Lower lobe of right lung (tissue), 2 donors: ENCODE measurements at regions not wholly inside any gene's neighbourhood (a gene's known extent, or its start where the extent isn't known, plus 50 kb on each side); places are given as distances from the start of the nearest gene placed in this dataset.

ENCODE experiments used
- ATAC-seq, 2 donors: fragments of 200-7000 bp; cut with Tn5 transposase; one replicate each; pipeline ENCODE4 v1.9.1; 2020 to 2022; ENCODE audit warnings: mild to moderate bottlenecking in 2 of 2, moderate library complexity in 2 of 2
- DNase-seq: peaks from one replicate; pipeline ENCODE4 v3.0.0-alpha.2; 2020
- H3K27ac ChIP-seq: fragments of 200-600 bp; one replicate; pipeline ENCODE4 v1.8.0; 2022
- H3K27me3 ChIP-seq: fragments of 200-600 bp; one replicate; pipeline ENCODE4 v1.8.0; 2022; ENCODE audit warnings: low read depth
- H3K36me3 ChIP-seq: fragments of 200-600 bp; one replicate; pipeline ENCODE4 v1.8.0; 2022; ENCODE audit warnings: mild to moderate bottlenecking
- H3K4me1 ChIP-seq: fragments of 200-600 bp; one replicate; pipeline ENCODE4 v1.8.0; 2022
- H3K4me3 ChIP-seq: fragments of 200-600 bp; one replicate; pipeline ENCODE4 v1.8.0; 2022; ENCODE audit warnings: mild to moderate bottlenecking
- H3K9me3 ChIP-seq: fragments of 200-600 bp; one replicate; pipeline ENCODE4 v1.8.0; 2022
- intact Hi-C: fragments of 100-400 bp; cut with DNase I; formaldehyde crosslinking; loops from one replicate; pipeline ENCODE4 v1.11.0; 2022
- TF ChIP-seq, protein P1 (sequence below): fragments of 200-600 bp; IDR thresholded peaks from one replicate; pipeline ENCODE4 v1.8.0; 2022; ENCODE audit warnings: antibody characterized with exemption, mild to moderate bottlenecking
- donor health status: DM: no; HTN: yes; CAD: no; lungs with severe emphysema.

DNA sequence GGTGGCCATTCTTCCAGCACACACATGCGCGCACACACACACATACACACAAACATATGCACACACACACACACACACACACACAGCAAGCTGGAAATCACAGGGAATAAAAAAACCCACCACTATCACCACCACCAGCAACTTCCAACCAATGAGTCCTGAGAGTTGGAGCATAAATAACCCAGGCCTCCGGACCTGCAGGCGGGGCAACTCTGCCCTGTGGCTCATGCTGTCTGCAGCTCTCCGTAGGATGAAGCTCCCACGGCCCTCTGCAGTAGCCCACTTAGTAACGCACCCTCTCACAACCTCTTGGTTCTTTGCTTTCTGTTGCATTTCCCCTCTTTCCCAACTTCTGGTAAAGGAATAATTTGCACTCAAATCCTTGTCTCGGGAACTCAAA is 275.2 kb downstream of the PREX1 start:
- no peak for ATAC-seq
- H3K27ac ChIP-seq: no peak overlapping the region
- DNase-seq: no peak
- H3K4me3 ChIP-seq: no peak overlapping the region
- intact Hi-C loops: no loop called here
- H3K27me3 ChIP-seq: peaks cover 4% of the 10 kb centered on the region
- H3K36me3 ChIP-seq: no peaks in the 10 kb centered on the region
- TF ChIP-seq, protein P1, sequence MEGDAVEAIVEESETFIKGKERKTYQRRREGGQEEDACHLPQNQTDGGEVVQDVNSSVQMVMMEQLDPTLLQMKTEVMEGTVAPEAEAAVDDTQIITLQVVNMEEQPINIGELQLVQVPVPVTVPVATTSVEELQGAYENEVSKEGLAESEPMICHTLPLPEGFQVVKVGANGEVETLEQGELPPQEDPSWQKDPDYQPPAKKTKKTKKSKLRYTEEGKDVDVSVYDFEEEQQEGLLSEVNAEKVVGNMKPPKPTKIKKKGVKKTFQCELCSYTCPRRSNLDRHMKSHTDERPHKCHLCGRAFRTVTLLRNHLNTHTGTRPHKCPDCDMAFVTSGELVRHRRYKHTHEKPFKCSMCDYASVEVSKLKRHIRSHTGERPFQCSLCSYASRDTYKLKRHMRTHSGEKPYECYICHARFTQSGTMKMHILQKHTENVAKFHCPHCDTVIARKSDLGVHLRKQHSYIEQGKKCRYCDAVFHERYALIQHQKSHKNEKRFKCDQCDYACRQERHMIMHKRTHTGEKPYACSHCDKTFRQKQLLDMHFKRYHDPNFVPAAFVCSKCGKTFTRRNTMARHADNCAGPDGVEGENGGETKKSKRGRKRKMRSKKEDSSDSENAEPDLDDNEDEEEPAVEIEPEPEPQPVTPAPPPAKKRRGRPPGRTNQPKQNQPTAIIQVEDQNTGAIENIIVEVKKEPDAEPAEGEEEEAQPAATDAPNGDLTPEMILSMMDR: no peak
- no peaks in the 10 kb centered on the region for H3K4me1 ChIP-seq
- no peaks in the 10 kb centered on the region for H3K9me3 ChIP-seq

DNA sequence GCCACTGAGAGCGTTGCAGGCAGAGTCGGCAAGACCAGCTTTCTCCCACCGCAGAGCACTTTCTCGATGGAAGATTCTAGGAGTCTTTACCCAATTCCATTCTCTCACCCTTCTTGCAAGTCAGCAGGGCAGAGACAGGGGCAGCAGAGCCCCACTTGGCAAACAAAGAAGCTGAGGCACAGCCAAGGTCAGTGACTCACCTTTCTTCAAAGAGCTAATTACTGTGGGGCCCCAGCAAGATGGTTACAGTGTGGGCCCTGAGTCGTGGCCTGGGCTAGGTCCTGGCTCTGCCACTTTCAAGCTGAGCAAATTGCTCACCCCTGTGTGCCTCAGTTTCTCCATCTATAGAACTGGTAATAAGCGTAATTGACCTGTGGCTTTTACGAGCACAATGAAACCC is 277.0 kb downstream of the PREX1 start:
- H3K27ac ChIP-seq: no peak overlapping the region
- no peaks in the 10 kb centered on the region for H3K4me1 ChIP-seq
- H3K4me3 ChIP-seq: no peak overlapping the region
- TF ChIP-seq, protein P1: no peak
- DNase-seq (no peak), ATAC-seq (no peak)
- intact Hi-C loops: no loop called here
- H3K27me3 ChIP-seq: peaks cover 4% of the 10 kb centered on the region
- H3K9me3 ChIP-seq: no peaks in the 10 kb centered on the region
- no peaks in the 10 kb centered on the region for H3K36me3 ChIP-seq

DNA sequence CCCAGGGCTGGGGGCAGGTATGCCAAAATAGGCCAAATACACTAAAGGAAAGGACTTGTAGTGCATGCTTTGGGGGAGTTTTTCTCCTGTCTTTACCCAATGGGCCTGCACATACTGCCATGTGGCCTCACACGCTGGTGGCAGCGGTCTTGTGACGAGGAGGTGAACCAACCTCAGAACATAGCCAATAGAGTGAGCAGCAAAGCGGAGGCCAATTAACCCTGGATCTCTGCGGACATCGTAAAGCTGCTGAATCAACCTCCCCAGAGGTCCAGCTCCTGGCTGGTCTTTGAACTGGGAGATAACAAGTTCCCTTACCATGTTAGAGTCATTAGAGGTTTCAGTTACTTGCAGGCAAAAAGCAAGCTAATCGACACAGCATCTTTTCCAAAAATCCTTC is 280.1 kb downstream of the PREX1 start:
- no peaks in the 10 kb centered on the region for H3K9me3 ChIP-seq
- TF ChIP-seq, protein P1: no peak

DNA sequence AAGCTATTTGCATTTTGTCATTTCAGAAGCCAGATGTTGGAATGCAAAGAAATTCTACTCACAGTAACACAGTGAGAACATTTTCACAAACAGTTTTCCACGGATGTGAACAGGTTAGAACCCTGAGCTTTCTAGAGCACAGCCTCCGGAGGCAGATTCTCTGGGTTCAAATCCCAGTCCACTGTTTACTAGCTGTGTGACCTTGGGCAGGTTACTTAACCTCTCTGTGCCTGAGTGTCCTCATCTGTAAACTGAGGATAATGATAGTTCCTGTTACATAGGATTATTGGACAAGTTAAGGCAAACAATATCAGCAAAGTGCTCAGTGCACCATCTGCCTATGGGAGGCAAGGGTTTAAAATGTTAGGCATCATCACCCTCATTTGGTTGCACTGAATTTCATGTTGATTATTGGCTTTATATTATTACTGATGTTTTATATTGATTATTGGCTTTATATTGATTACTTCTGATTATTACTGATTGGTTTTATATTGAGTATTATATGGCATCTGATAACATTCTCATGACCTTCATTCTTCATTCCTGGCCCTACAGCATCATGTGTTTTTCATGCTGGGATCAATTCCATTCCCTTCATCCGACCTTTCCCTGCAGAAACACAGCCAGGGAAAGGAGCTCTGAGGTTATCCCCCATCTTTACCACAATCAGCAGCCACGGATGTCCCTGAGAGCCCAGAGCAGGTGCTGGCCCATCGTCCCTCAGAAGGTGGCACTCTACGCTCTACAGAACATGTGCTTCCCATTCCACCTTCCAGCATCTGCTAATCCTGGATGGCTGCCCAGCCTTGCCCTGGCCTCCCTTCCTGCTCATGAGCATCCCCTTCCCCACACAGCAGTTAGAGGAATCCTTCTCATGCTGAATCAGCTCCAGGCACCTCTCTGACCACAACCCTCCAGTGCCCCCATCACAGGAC is 283.1 kb downstream of the PREX1 start:
- ATAC-seq: no peak
- H3K36me3 ChIP-seq: no peaks in the 10 kb centered on the region
- H3K9me3 ChIP-seq: no peaks in the 10 kb centered on the region
- H3K27ac ChIP-seq: no peak overlapping the region
- H3K27me3 ChIP-seq: peaks cover 34% of the 10 kb centered on the region
- DNase-seq: no peak
- H3K4me1 ChIP-seq: no peaks in the 10 kb centered on the region
- intact Hi-C loops: no loop called here
- H3K4me3 ChIP-seq: no peak overlapping the region
- TF ChIP-seq, protein P1: no peak

More for the DNA sequence above, 280.1 kb downstream of the PREX1 start:
- Histone ChIP-seq H3K27ac (no peak overlapping the region), H3K36me3 (no peaks in the 10 kb centered on the region), H3K4me3 (no peak overlapping the region), H3K27me3 (peaks cover 28% of the 10 kb centered on the region), H3K4me1 (no peaks in the 10 kb centered on the region)
- intact Hi-C loops: no loop called here
- no peak for ATAC-seq
- DNase-seq: no peak

DNA sequence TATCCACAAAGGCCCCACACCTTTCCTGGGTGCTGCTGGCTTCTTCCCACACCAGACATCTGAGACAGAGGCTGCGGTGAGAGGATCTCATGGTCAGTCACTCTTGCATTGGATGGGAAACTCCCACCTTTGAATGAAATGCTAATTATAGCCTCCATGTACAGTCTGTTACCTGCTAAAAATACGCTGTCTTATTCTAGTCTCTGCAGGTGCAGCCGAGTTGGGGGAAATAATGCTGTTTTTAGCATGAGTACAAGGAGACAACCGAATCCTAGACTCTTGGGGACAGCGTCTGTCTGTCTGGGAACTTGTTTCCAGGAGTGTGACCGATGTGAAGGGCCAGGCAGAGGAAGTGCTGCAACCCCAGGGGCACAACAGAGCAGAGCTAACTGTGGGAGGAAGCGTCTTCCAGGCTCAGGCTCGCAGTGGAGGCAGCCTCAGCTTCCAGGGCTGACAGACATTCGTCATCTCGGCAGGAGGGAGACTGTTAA is 286.2 kb downstream of the PREX1 start:
- H3K4me1 ChIP-seq: no peaks in the 10 kb centered on the region
- H3K27me3 ChIP-seq: peaks cover 35% of the 10 kb centered on the region
- ATAC-seq: no peak
- no peak overlapping the region for H3K27ac ChIP-seq
- TF ChIP-seq, protein P1: no peak
- H3K4me3 ChIP-seq: no peak overlapping the region
- no peak for DNase-seq
- intact Hi-C loops: no loop called here
- H3K9me3 ChIP-seq: no peaks in the 10 kb centered on the region
- no peaks in the 10 kb centered on the region for H3K36me3 ChIP-seq
